GM19351 (cell line): ENCODE measurements at regions not wholly inside any gene's neighbourhood (a gene's known extent, or its start where the extent isn't known, plus 50 kb on each side); places are given as distances from the start of the nearest gene placed in this dataset.
A peak's percentile ranks its signal among the peaks of the same experiment; 100 is the strongest.

Source experiments
- ATAC-seq: cut with Tn5 transposase; IDR thresholded peaks from one replicate; pipeline ENCODE4 v1.9.1; 2021; ENCODE audit warnings: mild to moderate bottlenecking, moderate library complexity; ENCODE audit not compliant: unreplicated experiment

DNA sequence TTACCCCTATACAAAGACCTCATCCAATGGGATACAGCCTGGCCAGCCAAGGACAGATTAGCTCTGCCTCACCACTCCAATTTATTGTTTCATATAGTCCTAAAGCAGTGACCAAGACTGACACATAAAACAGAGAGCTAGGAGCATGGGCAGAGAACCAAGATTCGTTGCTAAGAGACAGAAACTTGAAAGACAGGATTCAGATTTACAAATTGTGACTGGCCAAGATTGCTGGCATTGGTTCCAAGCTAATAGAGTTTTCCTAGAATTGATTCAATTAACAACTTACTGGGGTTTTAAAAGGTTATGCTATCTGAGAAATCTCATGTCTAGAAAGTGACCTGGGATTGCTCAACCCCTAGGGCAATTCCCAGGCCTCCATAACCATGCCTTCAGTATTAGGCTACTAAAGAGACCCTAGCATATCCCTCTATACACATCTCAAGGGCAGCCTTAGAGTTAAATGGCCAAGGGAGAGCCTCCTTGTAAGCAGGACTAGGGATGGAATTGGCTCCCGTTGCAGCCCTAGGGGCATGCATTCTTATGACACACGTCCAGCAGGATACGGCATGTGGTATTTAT, 75.6 kb downstream of the ICOS start:
- no peak for ATAC-seq

- ATAC-seq: no peak
Measured at GRCh38 chr2:204015118-204015843, 78.7 kb downstream of the ICOS start.

GRCh38 chr2:204018717-204019116, 82.2 kb downstream of the ICOS start:
- ATAC-seq: no peak

GRCh38 chr2:204019572-204020501, 83.3 kb downstream of the ICOS start:
- no peak for ATAC-seq

DNA sequence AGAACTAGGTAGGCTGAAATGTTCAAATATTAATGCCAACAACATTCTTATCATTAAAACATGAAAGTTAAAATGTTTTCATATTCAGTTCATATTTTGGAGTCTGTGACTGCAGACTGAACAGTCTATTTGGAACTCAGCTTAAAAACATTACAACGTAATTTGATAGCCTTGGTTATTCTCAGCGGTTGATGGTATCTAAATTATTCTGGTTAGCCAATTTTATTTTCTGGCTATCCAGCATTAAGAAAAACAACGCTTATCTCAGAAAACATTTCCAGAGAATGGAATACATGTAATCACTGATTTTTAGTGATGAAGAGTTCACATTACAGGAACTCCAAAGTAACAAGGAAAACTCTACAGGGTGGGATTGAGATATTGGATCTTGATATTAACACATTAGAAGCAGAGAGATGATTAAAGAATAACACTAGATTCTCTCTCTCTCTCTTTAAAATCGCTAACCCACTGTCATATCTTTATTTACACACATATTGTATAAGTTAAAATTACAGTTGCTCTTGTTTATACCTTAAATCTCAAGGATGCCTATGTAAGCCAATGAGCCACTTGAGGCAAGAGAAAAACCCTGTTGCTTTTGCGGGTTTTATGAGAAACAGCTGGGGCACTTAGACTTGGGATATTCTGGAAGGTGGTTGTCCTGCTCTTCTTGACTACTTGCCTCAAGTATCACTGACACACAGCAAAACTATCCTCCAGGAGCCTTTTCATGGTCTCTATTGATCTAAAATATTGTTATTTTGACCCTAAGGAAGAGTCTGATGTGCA, 84.9 kb downstream of the ICOS start:
- no peak for ATAC-seq

GRCh38 chr2:204022550-204022949, 86.0 kb downstream of the ICOS start:
- ATAC-seq: no peak

DNA sequence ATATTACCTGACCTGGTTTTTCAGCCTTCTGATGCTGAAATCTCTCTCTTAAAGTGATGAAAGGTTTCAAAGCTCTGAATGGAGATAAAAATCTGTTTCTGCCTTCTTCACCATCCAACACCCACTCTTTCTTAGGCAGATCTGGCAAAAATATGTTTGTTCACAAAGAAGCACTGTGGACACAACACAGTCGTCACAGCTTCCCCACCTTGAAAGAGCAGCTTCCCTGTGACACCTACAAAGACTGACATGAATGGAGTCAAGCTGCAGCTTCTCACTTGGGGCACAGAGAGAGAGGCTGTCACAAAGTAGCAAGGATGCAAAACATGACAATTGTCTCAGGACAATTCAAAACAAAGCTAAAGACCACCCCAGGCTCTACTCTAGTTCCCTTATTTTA, 86.5 kb downstream of the ICOS start:
- no peak for ATAC-seq

GRCh38 chr2:204024503-204024902, 87.9 kb downstream of the ICOS start:
- no peak for ATAC-seq

DNA sequence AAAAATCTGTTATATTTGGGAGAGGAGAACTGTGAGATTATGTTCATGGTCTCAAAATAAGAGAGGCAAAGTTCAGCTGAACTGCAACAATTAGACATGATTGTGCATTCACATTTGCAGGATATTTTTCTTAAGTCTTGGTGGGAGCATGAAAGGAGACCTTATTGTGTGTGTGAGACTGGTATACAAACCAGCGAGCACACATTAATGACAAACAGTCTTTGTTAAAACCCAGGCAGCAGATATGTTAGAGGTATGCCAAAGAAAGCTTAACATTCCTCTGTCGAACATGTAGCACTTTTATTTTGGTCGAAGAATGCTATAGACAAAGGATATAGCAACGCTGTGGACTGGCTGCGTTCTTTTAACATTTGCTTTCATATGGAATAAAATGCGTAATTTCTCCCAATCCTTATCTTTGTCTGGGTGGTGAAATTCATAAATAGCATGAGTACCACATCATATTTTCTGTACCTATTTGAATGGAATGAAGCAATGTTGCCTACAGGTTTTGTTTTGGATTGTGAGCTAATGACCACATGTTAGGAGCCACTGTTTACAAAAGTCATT, 88.4 kb downstream of the ICOS start:
- ATAC-seq: no peak

DNA sequence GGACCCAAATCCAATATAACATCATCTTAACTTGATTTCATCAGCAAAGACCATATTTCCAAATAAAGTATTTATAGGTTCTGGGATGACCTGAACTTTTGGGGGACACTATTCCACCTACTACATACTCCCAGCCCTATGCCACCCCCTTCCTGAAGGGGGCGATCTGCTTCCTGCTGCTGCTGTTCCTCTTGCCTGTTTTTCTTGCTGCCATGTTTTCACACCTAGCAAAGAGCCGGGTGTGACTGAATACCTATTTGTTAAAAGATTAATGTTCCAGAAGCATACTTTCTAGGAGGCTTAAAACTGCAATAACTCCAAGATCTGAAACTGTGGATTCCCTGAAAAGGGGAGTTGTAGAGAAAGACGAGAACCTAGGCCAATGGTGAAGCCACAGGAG, 89.7 kb downstream of the ICOS start:
- ATAC-seq: no peak

DNA sequence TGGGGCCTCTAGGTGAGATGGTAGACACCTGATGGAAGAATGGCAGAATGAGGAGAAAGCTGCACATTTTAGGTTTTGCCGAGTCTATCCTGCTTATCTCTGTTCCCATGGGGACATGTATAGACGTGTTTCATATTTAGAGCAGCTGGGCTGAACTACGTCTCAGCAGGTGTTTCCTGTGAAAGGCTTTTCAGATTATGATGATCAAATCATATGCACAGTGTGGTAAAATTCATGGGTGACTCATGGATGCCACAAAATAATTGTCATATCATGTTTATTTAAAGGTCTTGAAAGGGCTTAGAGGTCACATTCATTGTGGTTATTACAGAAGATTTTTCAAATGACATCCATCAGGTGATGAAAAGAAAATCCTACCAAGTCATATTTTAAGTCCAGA, 90.5 kb downstream of the ICOS start:
- ATAC-seq: peak; percentile 90

DNA sequence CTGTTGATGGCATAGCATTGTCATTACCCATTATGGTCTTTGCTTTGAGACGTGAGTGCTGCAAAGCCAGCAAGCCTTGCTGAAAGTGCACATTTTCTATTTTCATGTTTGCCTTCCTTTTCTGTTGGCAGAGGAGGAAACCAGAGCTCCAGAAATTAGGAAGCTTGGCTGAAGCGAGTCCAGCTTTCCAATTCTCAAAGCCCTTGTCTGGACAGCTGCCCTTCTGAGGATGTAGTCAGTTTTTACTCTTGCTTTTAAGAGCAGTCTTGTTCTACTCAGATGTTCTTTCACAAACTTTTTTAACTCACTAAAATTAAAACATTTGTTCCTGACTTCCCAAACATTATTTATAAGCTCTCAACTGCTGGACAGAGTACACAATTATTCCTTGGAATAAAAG, 93.8 kb downstream of the ICOS start:
- ATAC-seq: no peak

DNA sequence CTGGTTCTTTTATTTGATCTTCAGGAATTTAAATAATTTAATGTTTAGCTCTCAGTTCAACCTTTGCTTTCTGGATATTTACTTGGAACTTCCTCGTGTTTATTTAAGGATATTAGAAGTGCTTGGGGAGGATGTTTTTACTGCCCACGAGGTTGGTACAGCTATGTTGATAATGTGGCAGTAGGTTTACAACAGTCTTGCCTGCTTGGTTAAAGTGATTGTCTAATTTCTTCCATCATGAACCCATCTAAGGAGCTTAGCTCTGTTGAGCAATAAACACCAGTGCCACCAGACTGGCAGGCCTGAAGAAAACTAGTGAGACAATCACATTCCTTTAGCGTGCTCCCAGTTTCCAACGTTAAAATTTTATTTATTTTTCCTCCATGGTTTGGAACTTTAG, 94.5 kb downstream of the ICOS start:
- ATAC-seq: no peak

GRCh38 chr2:204032301-204032700, 95.7 kb downstream of the ICOS start:
- ATAC-seq: no peak

DNA sequence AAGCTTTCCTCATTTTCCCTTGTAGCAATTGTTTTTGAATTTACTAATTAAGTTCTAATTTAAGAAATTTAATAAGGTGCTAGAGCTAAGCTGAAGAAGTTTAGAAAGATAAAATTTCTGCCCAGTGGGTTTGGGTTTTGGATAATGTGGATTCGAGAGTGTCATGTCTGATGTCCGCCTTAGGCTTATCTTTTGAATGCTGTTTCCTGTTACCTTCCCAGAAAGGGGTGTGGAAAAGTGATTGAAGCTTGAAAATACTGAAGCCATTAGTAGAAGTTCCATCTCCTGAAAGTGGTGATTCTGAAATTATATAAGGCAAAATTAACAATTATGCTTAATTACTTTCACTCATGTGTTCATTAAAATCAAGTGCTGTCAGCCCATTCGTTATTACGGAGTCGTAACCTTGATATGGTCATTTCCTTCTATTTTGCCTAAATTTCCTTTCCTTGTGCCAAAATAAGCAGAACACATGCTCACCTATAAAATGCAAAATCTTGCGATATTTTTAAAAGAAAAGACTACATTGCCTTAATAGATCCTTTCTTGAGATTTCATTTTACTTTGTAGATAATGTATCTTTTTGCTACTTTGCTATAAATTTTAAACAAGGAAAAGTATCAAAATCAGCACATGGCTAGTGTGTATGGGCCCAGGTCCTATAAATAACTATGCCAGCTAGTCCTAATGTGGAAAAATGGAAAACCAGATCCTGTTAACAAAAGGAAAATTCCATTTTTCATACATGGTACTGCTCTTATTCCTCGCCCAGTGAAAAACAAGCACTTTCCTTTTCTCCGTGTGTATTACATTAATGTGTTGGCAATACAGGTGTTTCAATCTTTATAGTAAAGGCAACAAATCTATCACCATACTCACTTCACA, 97.3 kb downstream of the ICOS start:
- no peak for ATAC-seq

GRCh38 chr2:204036706-204037105, 100.1 kb downstream of the ICOS start:
- no peak for ATAC-seq

DNA sequence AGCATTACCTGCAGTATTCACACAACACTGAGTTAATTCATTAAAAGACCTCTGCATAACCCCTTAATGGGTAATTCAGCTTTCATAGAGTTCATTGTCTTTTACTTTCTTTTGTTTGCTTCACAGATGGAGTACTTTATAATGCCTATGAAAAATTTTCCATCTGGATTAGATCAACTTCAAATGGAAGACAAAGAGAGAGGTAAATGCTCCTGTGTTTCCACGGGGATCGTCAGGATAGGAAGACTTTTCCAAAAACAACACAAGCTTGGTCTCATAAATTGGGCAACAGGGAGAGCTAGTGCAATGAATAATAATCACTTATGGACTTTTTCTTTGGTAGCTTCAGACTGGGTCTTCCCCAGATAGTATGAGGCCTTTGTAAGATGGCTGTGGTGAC, 100.7 kb downstream of the ICOS start:
- ATAC-seq: no peak

- no peak for ATAC-seq
Measured at GRCh38 chr2:204039298-204039838, 102.8 kb downstream of the ICOS start.

DNA sequence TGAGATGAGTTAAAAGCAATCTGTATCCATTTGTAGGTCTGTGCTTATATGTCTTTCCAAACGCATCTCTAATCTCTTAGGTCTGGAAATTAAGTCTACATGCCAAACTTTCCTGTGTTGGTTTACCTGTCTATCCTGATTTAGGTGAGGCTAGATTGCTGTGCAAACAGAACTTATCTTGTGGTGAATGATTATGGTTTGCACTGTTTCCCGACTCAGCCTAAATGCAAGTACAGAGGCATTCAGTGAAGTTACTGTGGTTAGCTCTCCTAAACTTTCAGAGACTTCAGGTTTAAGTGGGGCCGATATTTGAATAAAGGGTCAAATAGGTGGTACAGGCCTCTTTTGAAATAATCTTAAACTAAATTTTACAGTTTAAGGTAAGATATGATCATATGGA, 103.5 kb downstream of the ICOS start:
- no peak for ATAC-seq
